Vagina (tissue), 2 donors: ENCODE measurements at regions not wholly inside any gene's neighbourhood (a gene's known extent, or its start where the extent isn't known, plus 50 kb on each side); places are given as distances from the start of the nearest gene placed in this dataset.

Experiments
- CTCF ChIP-seq, 3 experiments: fragments of 450-650 bp in 2 of 3; fragments of 200-600 bp in 1 of 3; sonication (generic) in 1 of 3; IDR thresholded peaks; one replicate each; pipeline ENCODE4 v1.5.1; 2017 to 2019; ENCODE audit warnings: antibody characterized with exemption in 3 of 3, mild to moderate bottlenecking in 2 of 3, moderate library complexity in 2 of 3
- POLR2A ChIP-seq, 2 donors: fragments of 450-650 bp; IDR thresholded peaks; one replicate each; pipeline ENCODE4 v1.6.1; 2017; ENCODE audit warnings: antibody characterized with exemption in 2 of 2, mild to moderate bottlenecking in 2 of 2, moderate library complexity in 2 of 2

- TF ChIP-seq CTCF (IDR thresholded peaks at IDR 0.05) (no peak), POLR2A (IDR thresholded peaks at IDR 0.05) (no peak)
Observed at GRCh38 chr2:208620487-208620978, 213.9 kb downstream of the PTH2R start.
